Heart right ventricle (tissue), 16 donors: ENCODE measurements at regions not wholly inside any gene's neighbourhood (a gene's known extent, or its start where the extent isn't known, plus 50 kb on each side); places are given as distances from the start of the nearest gene placed in this dataset.

Experiments
- ATAC-seq, 8 donors: fragments of 200-7000 bp; cut with Tn5 transposase; one replicate each; pipeline ENCODE4 v1.9.1; 2020; ENCODE audit warnings: mild to moderate bottlenecking in 8 of 8, moderate library complexity in 8 of 8, moderate number of reproducible peaks in 1 of 8
- DNase-seq, 2 donors: peaks; one replicate each; pipeline ENCODE4 v3.0.0-alpha.2; 2020
- H3K27ac ChIP-seq, 10 donors: fragments of 200-600 bp; sonication (generic) in 2 of 10; one replicate each; pipeline versions ENCODE4 v1.5.0 to v1.8.0; 2020 to 2022; ENCODE audit warnings: mild to moderate bottlenecking in 3 of 10
- H3K27me3 ChIP-seq, 7 donors: fragments of 200-600 bp; one replicate each; pipeline ENCODE4 v1.8.0; 2021 to 2022; ENCODE audit warnings: mild to moderate bottlenecking in 2 of 7
- H3K36me3 ChIP-seq, 9 donors: fragments of 200-600 bp; sonication (generic) in 1 of 9; one replicate each; pipeline versions ENCODE4 v1.5.0 to v1.8.0; 2020 to 2022; ENCODE audit warnings: mild to moderate bottlenecking in 2 of 9
- H3K4me1 ChIP-seq, 9 donors: fragments of 200-600 bp; sonication (generic) in 1 of 9; one replicate each; pipeline versions ENCODE4 v1.5.0 to v1.8.0; 2020 to 2022; ENCODE audit warnings: mild to moderate bottlenecking in 4 of 9
- H3K4me3 ChIP-seq, 10 donors: fragments of 200-600 bp; sonication (generic) in 2 of 10; one replicate each; pipeline versions ENCODE4 v1.5.0 to v1.8.0; 2020 to 2022; ENCODE audit warnings: mild to moderate bottlenecking in 7 of 10, moderate library complexity in 2 of 10
- H3K9me3 ChIP-seq, 11 donors: fragments of 200-600 bp in 10 of 11; sonication (generic) in 2 of 11; one replicate each; pipeline versions ENCODE4 v1.5.0 to v1.8.0; 2013 to 2022; ENCODE audit warnings: mild to moderate bottlenecking in 2 of 11, control low read depth in 1 of 11, moderate library complexity in 1 of 11
- CTCF ChIP-seq, 9 donors: fragments of 200-600 bp; sonication (generic) in 2 of 9; IDR thresholded peaks; one replicate each; pipeline versions ENCODE4 v1.5.0 to v1.8.0; 2021 to 2022; ENCODE audit warnings: antibody characterized with exemption in 9 of 9, mild to moderate bottlenecking in 5 of 9, moderate library complexity in 1 of 9
- WGBS, 2 donors: extraction: QIAGEN DNeasy Blood & Tissue Kit; methylation state at CpG; one replicate each; pipeline ENCODE4 v1.1.7; 2013; ENCODE audit warnings: inconsistent platforms in 1 of 2; 5-methylcytosine and 5-hydroxymethylcytosine counted together
- intact Hi-C, 10 donors: fragments of 100-400 bp; cut with DNase I; formaldehyde crosslinking; loops; one replicate each; pipeline versions ENCODE4 v1.11.1 to v1.14.2; 2022
- donor health status: Arrhythmogenic right ventricular cardiomyopathy.
- donor health status: ischemic (EF 13 %, LVEDD 7.1; RV severe dilation, severe dysfunction).
- donor health status: healthy with polysubstance abuse.
- donor health status: DM: no; HTN: yes; CAD: no.
- donor health status: DM: no; HTN: no; CAD: no.
- donor health status: ischemic (EF 25% LVEDD 6.9; RV normal size, moderate dysfunction).
- donor health status: ischemic (EF 25% LVEDD 5.7; RV mildly dilated, moderate dysfunction).
- donor health status: healthy.
- donor health status: DM: yes; HTN: yes; CAD: no.
- donor health status: Ischemic cardiomyopathy.
- donor health status: ischemic (EF 35%, LVEDD 5.7; RV mildly dilated, moderate dysfunction).
- donor health status: nonischemic (EF 11% LVEDD 7.7; RV severe dilation, severe dysfunction).
- donor health status: DM: yes; HTN: yes; CAD: no.
- donor health status: PGD.
- donor health status: ischemic (EF 29% LVEDD 5.4; RV normal size, mild dysfunction).
- donor health status: nonischemic (EF 23%, LVEDD 6.1; RV moderate dilation, normal function).

- no peaks in the 10 kb centered on the region for H3K27me3 ChIP-seq
- no peak for ATAC-seq
- no peaks in the 10 kb centered on the region for H3K9me3 ChIP-seq
- H3K27ac ChIP-seq, result no peak overlapping the region
- no peaks in the 10 kb centered on the region for H3K4me1 ChIP-seq
- no peaks in the 10 kb centered on the region for H3K36me3 ChIP-seq
- WGBS, 2 donors, result 90% methylated on average over 2 of the region's 2 CpGs
- intact Hi-C loops, result no loop called here
- no peak overlapping the region for H3K4me3 ChIP-seq
- no peak for DNase-seq
- TF ChIP-seq CTCF (IDR thresholded peaks at IDR 0.05), result no peak
Measured at GRCh38 chr1:191564275-191564674, 594.0 kb upstream of the RGS18 start.

DNA sequence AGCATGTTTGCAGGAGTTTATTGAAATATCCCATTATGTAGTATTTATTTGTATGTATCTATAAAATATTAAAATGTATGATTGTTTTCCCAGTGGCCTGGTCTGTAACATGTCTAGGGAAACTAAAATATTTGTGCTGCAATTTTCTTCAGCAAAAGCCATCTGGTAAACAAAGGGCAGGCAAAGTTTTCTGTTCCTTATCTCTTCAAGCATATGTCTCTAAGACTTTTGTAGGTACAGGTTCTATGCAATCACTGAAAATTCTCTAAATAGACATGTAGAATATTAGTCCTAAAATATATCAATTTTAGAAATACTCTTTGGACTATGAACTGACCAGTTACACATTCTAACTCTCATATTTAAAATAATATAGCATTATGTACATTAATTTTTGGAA, 585.8 kb upstream of the RGS18 start:
- ATAC-seq, result no peak
- Histone ChIP-seq H3K36me3 (no peaks in the 10 kb centered on the region), H3K9me3 (no peaks in the 10 kb centered on the region), H3K4me1 (no peaks in the 10 kb centered on the region), H3K27ac (no peak overlapping the region), H3K27me3 (no peaks in the 10 kb centered on the region), H3K4me3 (no peak overlapping the region)
- intact Hi-C loops, result no loop called here
- TF ChIP-seq CTCF (IDR thresholded peaks at IDR 0.05), result no peak
- no peak for DNase-seq

- 80 to 82% methylated on average over 3 of the region's 3 CpGs for WGBS, 2 donors
- Histone ChIP-seq H3K9me3 (peaks cover 0 to 9% (median 0%) of the 10 kb centered on the region in 11 donors), H3K4me1 (no peaks in the 10 kb centered on the region), H3K27me3 (no peaks in the 10 kb centered on the region), H3K4me3 (no peak overlapping the region), H3K27ac (no peak overlapping the region), H3K36me3 (no peaks in the 10 kb centered on the region)
- intact Hi-C loops, result no loop called here
- ATAC-seq, result no peak
- TF ChIP-seq CTCF (IDR thresholded peaks at IDR 0.05), result no peak
- no peak for DNase-seq
Measured at GRCh38 chr1:191575180-191575579, 583.1 kb upstream of the RGS18 start.

- WGBS, 2 donors, result 67 to 76% methylated on average over 3 of the region's 3 CpGs
- Histone ChIP-seq H3K4me3 (no peak overlapping the region), H3K27ac (no peak overlapping the region), H3K4me1 (no peaks in the 10 kb centered on the region), H3K36me3 (no peaks in the 10 kb centered on the region), H3K9me3 (peaks cover 0 to 13% (median 0%) of the 10 kb centered on the region in 11 donors), H3K27me3 (no peaks in the 10 kb centered on the region)
- no peak for TF ChIP-seq CTCF (IDR thresholded peaks at IDR 0.05)
- ATAC-seq (no peak), DNase-seq (no peak)
- intact Hi-C loops, result no loop called here
Measured at GRCh38 chr1:191575746-191576145, 582.5 kb upstream of the RGS18 start.

DNA sequence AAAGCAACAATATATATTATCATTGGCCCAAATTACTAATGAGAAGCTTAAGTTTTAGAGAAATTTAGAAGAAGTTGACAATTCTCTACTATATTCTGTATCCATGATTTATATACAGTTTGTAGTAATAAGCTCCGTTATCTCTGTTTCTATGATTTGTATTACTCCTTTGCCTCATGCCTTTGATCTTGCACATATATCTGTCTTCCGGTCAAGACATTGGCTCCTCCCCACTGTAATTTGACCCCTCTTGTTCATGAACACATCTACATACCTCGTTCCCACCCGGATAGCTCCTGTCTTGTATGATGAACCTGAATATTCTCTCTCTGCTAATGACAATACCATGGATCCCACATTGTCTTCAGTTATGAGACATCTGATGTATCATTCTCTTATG, 581.0 kb upstream of the RGS18 start:
- no peak for DNase-seq
- H3K9me3 ChIP-seq, result peaks cover 0 to 13% (median 0%) of the 10 kb centered on the region in 11 donors
- WGBS, 2 donors, result 79 to 87% methylated on average over 4 of the region's 4 CpGs
- ATAC-seq, result no peak
- H3K27me3 ChIP-seq, result no peaks in the 10 kb centered on the region
- no peak overlapping the region for H3K4me3 ChIP-seq
- intact Hi-C loops, result no loop called here
- no peak for TF ChIP-seq CTCF (IDR thresholded peaks at IDR 0.05)
- no peaks in the 10 kb centered on the region for H3K36me3 ChIP-seq
- H3K27ac ChIP-seq, result no peak overlapping the region
- H3K4me1 ChIP-seq, result no peaks in the 10 kb centered on the region
